Mesendoderm (in vitro differentiated cells): ENCODE measurements at regions not wholly inside any gene's neighbourhood (a gene's known extent, or its start where the extent isn't known, plus 50 kb on each side); places are given as distances from the start of the nearest gene placed in this dataset.

Source experiments
- DNase-seq: peaks from one replicate; pipeline ENCODE4 v3.0.0; 2013
- H2AK5ac ChIP-seq: 2 replicates; pipeline ENCODE4 v1.6.1; 2013; ENCODE audit warnings: low read length, inconsistent platforms
- H2BK120ac ChIP-seq: 2 replicates; pipeline ENCODE4 v1.6.1; 2013; ENCODE audit warnings: low read depth, mild to moderate bottlenecking, low read length, moderate library complexity, mixed read lengths
- H2BK15ac ChIP-seq: replicated peaks from 2 replicates; pipeline ENCODE4 v1.6.1; 2013; ENCODE audit warnings: low read depth, mild to moderate bottlenecking, moderate library complexity
- H2BK5ac ChIP-seq: 2 replicates; pipeline ENCODE4 v1.6.1; 2013; ENCODE audit warnings: low read length, inconsistent platforms
- H3K18ac ChIP-seq: 2 replicates; pipeline ENCODE4 v1.6.1; 2013; ENCODE audit warnings: mild to moderate bottlenecking, low read length, mixed read lengths
- H3K23ac ChIP-seq: one replicate; pipeline ENCODE4 v1.6.1; 2013; ENCODE audit warnings: low read length
- H3K27ac ChIP-seq: 2 replicates; pipeline ENCODE4 v1.5.1; 2013; ENCODE audit warnings: low read depth, mild to moderate bottlenecking, inconsistent platforms, low read length, moderate library complexity
- H3K27me3 ChIP-seq: 2 replicates; pipeline ENCODE4 v1.6.1; 2013; ENCODE audit warnings: low read length, control low read depth, mild to moderate bottlenecking, inconsistent platforms; ENCODE audit not compliant: insufficient read depth, poor library complexity
- H3K36me3 ChIP-seq: 2 replicates; pipeline ENCODE4 v1.6.1; 2013; ENCODE audit warnings: low read length, inconsistent platforms; ENCODE audit not compliant: control insufficient read depth, insufficient read depth
- H3K4ac ChIP-seq: one replicate; pipeline ENCODE4 v1.6.1; 2013; ENCODE audit warnings: low read depth, mild to moderate bottlenecking, low read length, moderate library complexity
- H3K4me1 ChIP-seq: 2 replicates; pipeline ENCODE4 v1.6.1; 2013; ENCODE audit warnings: low read depth, low read length, inconsistent platforms; ENCODE audit not compliant: control insufficient read depth
- H3K4me2 ChIP-seq: 2 replicates; pipeline ENCODE4 v1.6.1; 2013; ENCODE audit warnings: low read length
- H3K4me3 ChIP-seq: 2 replicates; pipeline ENCODE4 v1.5.1; 2013; ENCODE audit warnings: mild to moderate bottlenecking, low read length
- H3K56ac ChIP-seq: one replicate; pipeline ENCODE4 v1.6.1; 2013; ENCODE audit warnings: low read length
- H3K79me1 ChIP-seq: 2 replicates; pipeline ENCODE4 v1.6.1; 2013; ENCODE audit warnings: low read length, inconsistent platforms
- H3K79me2 ChIP-seq: 2 replicates; pipeline ENCODE4 v1.6.1; 2013; ENCODE audit warnings: mild to moderate bottlenecking, low read length; ENCODE audit not compliant: control insufficient read depth, insufficient read depth
- H3K9ac ChIP-seq: 2 replicates; pipeline ENCODE4 v1.6.1; 2013; ENCODE audit warnings: low read length, inconsistent platforms
- H4K5ac ChIP-seq: one replicate; pipeline ENCODE4 v1.6.1; 2013; ENCODE audit warnings: low read length
- H4K8ac ChIP-seq: one replicate; pipeline ENCODE4 v1.6.1; 2013; ENCODE audit warnings: low read depth, mild to moderate bottlenecking, control low read depth, low read length, moderate library complexity
- WGBS: extraction: QIAGEN DNeasy Blood & Tissue Kit; methylation state at CpG from one replicate; pipeline ENCODE4 v1.1.7; 2013; ENCODE audit warnings: low lambda C conversion rate, missing lambda C conversion rate; ENCODE audit not compliant: insufficient coverage; ENCODE audit errors: extremely low coverage; 5-methylcytosine and 5-hydroxymethylcytosine counted together

DNA sequence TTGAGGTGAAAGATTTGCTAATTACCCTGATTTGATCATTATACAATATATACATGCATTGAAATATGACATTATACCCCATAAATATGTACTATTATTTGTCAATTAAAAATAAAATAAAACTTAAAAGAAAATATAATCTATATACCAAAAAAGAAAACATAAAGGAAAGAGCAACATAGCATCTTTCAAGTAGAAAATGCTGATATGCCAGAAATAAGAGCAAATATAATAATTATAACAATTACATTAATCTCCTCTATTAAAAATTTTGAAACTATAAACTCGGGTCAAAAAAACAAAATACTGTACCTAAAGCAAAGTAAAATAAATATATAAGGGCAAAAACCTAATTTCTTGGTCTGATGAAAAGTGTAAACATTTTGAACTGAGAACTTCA lies 209.3 kb upstream of the PDE1C start:
- H3K4ac ChIP-seq, result no peak overlapping the region

DNA sequence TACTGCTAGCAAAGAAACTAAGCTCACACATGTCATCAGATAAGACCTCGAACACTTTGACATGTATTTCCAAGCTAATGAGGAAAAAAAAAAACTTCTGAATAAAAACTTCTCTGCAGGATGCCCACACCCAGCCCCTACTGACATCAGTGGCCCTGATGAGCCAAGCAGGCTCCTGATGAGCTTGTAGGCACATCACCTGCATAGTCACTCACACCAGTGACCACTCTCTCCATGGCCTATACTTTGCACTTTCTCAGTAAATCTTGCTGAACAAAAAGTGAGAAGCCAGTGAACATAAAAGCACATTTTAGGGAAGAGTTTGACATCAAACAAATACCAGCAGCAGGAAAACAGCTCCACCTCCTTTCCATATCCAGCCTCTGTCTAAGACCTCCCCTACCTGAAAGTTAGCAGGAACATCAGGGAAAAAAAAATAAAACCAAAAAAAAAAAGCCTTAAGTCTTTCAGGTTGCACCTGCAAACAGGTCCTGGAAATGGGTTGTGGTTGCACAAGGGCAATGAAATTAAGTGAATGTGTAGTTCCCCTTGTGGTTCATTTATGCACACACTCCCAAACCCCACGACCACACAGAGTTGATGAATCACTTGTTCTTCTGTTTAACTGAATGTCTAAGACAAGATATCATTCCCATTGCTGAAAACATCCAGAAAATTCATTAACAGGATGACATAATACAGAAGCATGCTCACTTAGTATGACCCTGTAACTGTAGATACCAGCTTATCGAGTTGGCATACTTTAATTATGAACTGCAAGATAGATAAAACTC lies 205.2 kb upstream of the PDE1C start:
- Histone ChIP-seq H3K56ac (no peak overlapping the region), H2BK15ac (no peak overlapping the region), H2BK120ac (no peak overlapping the region), H3K27me3 (no peaks in the 10 kb centered on the region), H3K9ac (no peak overlapping the region), H3K23ac (no peak overlapping the region), H3K4me1 (no peaks in the 10 kb centered on the region), H2BK5ac (no peak overlapping the region), H3K18ac (no peak overlapping the region), H3K4me3 (no peak overlapping the region), H2AK5ac (no peak overlapping the region), H3K79me2 (no peaks in the 10 kb centered on the region), H3K4me2 (no peak overlapping the region), H3K36me3 (no peaks in the 10 kb centered on the region), H3K4ac (no peak overlapping the region), H3K79me1 (no peaks in the 10 kb centered on the region), H4K5ac (no peak overlapping the region), H4K8ac (no peak overlapping the region), H3K27ac (no peak overlapping the region)
- WGBS, result no CpG with 5 or more reads among the region's 3 CpGs
- DNase-seq, result no peak

More for the DNA sequence above, 209.3 kb upstream of the PDE1C start:
- H2BK120ac ChIP-seq, result no peak overlapping the region
- no peak overlapping the region for H3K56ac ChIP-seq
- no peaks in the 10 kb centered on the region for H3K27me3 ChIP-seq
- H3K79me2 ChIP-seq, result no peaks in the 10 kb centered on the region
- H3K79me1 ChIP-seq, result no peaks in the 10 kb centered on the region
- no peaks in the 10 kb centered on the region for H3K4me1 ChIP-seq
- H3K18ac ChIP-seq, result no peak overlapping the region
- H3K36me3 ChIP-seq, result no peaks in the 10 kb centered on the region
- H3K27ac ChIP-seq, result no peak overlapping the region
- no peak overlapping the region for H2AK5ac ChIP-seq
- no peak overlapping the region for H2BK15ac ChIP-seq
- no peak overlapping the region for H4K5ac ChIP-seq
- no peak overlapping the region for H3K4me2 ChIP-seq
- no peak overlapping the region for H3K4me3 ChIP-seq
- DNase-seq, result no peak
- H4K8ac ChIP-seq, result no peak overlapping the region
- H3K23ac ChIP-seq, result no peak overlapping the region
- H2BK5ac ChIP-seq, result no peak overlapping the region
- no peak overlapping the region for H3K9ac ChIP-seq
- WGBS, result 100% methylated on average over 1 of the region's 1 CpG

- Histone ChIP-seq H3K18ac (no peak overlapping the region), H3K4me1 (no peaks in the 10 kb centered on the region), H3K79me2 (no peaks in the 10 kb centered on the region), H3K23ac (no peak overlapping the region), H4K5ac (no peak overlapping the region), H3K36me3 (no peaks in the 10 kb centered on the region), H3K79me1 (no peaks in the 10 kb centered on the region), H2BK15ac (no peak overlapping the region), H3K9ac (no peak overlapping the region), H4K8ac (no peak overlapping the region), H2BK5ac (no peak overlapping the region), H2AK5ac (no peak overlapping the region), H3K56ac (no peak overlapping the region), H3K4me3 (no peak overlapping the region), H3K27ac (no peak overlapping the region), H2BK120ac (no peak overlapping the region), H3K4me2 (no peak overlapping the region), H3K27me3 (no peaks in the 10 kb centered on the region), H3K4ac (no peak overlapping the region)
- no peak for DNase-seq
- WGBS, result no CpG with 5 or more reads among the region's 1 CpG
These were observed 203.1 kb upstream of the PDE1C start for GRCh38 chr7:32273297-32273696.

- no CpG with 5 or more reads among the region's 16 CpGs for WGBS
These were observed 196.8 kb upstream of the PDE1C start for GRCh38 chr7:32266932-32267475.

GRCh38 chr7:32264702-32265284 lies 194.6 kb upstream of the PDE1C start:
- Histone ChIP-seq H3K79me1 (no peaks in the 10 kb centered on the region), H3K27me3 (no peaks in the 10 kb centered on the region), H3K9ac (no peak overlapping the region), H3K4ac (no peak overlapping the region), H3K4me2 (no peak overlapping the region), H2BK15ac (no peak overlapping the region), H3K79me2 (no peaks in the 10 kb centered on the region), H2AK5ac (no peak overlapping the region), H4K5ac (no peak overlapping the region), H2BK120ac (no peak overlapping the region), H3K27ac (no peak overlapping the region), H2BK5ac (no peak overlapping the region), H3K18ac (no peak overlapping the region), H3K56ac (no peak overlapping the region), H3K4me1 (no peaks in the 10 kb centered on the region), H3K36me3 (no peaks in the 10 kb centered on the region), H4K8ac (no peak overlapping the region), H3K4me3 (no peak overlapping the region), H3K23ac (no peak overlapping the region)
- DNase-seq, result no peak
- WGBS, result no CpG with 5 or more reads among the region's 2 CpGs

More at GRCh38 chr7:32266932-32267475, 196.8 kb upstream of the PDE1C start:
- no peak overlapping the region for H3K23ac ChIP-seq
- no peak overlapping the region for H4K5ac ChIP-seq
- no peak overlapping the region for H4K8ac ChIP-seq
- H3K56ac ChIP-seq, result no peak overlapping the region
- no peak overlapping the region for H3K4me3 ChIP-seq
- peak; percentile 61 for DNase-seq
- H3K79me1 ChIP-seq, result no peaks in the 10 kb centered on the region
- no peak overlapping the region for H3K4me2 ChIP-seq
- H2AK5ac ChIP-seq, result no peak overlapping the region
- no peak overlapping the region for H3K4ac ChIP-seq
- no peak overlapping the region for H2BK5ac ChIP-seq
- no peaks in the 10 kb centered on the region for H3K36me3 ChIP-seq
- H3K9ac ChIP-seq, result no peak overlapping the region
- H3K18ac ChIP-seq, result no peak overlapping the region
- no peaks in the 10 kb centered on the region for H3K79me2 ChIP-seq
- H3K27ac ChIP-seq, result no peak overlapping the region
- no peaks in the 10 kb centered on the region for H3K27me3 ChIP-seq
- no peaks in the 10 kb centered on the region for H3K4me1 ChIP-seq
- no peak overlapping the region for H2BK120ac ChIP-seq
- no peak overlapping the region for H2BK15ac ChIP-seq
